GM18508 (cell line): ENCODE measurements at regions not wholly inside any gene's neighbourhood (a gene's known extent, or its start where the extent isn't known, plus 50 kb on each side); places are given as distances from the start of the nearest gene placed in this dataset.
"Not testable (repeated sequence)": the region's sequence is repeated elsewhere in the genome, so short reads cannot be mapped to it uniquely, and the experiment has no call there.

Experiments used
- ATAC-seq: cut with Tn5 transposase; IDR thresholded peaks from one replicate; pipeline ENCODE4 v1.9.1; 2021; ENCODE audit warnings: moderate number of reproducible peaks; ENCODE audit not compliant: insufficient read depth, unreplicated experiment

- ATAC-seq = not testable (repeated sequence)
Observed at GRCh38 chr2:87685558-87685957, 62.3 kb upstream of the PLGLB2 start.

DNA sequence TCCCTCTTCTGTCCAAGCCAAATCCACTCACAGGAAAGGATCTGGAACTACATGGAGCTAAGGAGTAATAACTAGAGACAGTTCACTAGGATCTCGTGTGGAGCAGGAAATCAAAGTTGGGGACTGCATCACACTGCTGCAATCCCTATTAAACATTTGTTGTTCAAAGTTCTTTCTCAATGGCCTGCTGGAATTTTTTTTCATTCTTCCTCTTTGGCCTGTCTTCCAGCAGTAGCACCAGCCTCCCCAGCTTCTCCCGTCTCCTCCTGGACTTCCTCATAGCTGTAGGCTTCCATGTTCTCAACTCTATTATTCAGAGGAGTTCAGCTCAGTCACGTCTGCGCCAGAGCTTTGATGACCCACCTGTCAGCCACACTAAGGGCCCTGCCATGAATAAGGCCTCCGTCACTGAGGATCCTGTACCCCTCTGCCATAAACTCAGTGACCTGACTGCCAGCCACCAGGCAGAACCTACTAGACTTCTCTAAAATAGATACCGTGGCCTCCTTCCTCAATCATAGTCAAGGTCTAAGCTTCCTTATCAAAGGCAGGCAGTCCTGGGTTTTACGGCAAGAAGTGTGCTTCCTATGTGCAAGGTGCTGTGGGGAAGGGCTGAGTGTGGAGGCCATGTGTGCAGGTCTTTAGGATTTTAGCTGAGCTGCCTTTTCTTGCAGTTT lies 60.9 kb upstream of the PLGLB2 start:
- ATAC-seq = not testable (repeated sequence)

DNA sequence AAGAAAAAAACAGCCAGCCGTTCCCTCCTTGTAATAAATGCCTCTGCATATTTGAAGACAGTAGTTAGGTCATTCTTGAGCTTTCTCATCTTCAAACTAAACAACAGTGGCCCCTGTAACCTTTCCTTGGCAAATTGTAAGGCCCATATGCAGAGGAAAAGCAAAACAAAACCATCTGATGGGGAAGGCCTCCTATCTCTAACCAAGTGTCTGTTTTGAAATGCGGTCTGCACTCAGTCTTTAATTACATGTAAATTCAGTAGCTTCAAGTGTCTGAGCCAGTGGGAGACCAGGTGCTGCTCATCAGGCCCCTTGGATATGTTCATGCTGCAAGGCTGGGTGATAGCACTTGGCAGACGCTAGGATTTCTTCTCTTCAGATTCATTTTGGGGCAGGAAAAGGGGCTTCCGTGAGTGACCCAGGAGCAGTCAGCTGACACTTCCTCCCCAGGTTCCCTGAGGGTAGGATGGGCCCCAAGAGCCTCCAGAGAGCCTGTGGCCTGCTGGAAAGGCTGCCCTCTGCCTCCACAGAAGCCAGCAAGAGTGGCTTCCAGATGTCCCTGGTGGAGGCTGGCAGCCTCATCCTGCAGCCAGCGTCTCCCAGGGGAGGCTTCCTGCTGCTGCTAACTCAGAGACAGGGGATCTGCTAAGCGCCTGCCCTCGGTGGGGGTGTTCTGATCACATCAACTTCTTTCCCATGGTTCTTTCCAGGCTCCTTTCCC lies 60.2 kb upstream of the PLGLB2 start:
- ATAC-seq = not testable (repeated sequence)

DNA sequence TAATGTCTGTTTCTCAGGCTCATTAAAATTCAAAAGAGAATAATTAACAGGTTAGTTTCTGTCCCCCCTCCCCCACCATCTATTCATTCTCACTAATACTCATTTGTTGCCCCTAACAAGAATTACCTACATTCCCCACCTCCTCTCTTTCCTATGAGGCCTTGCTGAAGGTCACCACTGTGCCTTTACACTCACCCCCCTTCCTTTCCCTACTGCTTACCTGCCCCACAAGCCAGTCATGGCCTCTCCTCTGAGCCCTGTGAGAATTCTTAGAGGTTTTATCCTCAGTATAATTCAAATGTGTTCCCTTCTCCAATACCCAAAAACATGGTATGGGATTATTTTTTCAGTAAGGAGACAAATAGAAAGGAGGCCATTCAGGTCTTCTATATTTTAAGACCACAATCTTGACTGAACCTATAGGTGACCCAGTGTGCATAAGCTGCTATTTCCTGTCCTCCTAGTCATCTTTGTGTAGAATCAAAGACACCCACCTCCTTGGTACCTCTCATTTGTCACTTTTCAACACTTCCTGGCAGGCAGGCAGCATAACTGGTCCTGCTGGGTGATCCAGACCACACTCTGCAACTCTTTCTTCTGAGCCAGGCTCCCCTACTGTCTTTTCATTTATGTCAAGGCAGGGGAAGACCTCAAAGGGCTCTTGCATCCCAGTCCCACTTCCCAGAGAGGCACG lies 55.8 kb upstream of the PLGLB2 start:
- ATAC-seq = not testable (repeated sequence)

GRCh38 chr2:87692914-87693313 lies 55.0 kb upstream of the PLGLB2 start:
- ATAC-seq = not testable (repeated sequence)

DNA sequence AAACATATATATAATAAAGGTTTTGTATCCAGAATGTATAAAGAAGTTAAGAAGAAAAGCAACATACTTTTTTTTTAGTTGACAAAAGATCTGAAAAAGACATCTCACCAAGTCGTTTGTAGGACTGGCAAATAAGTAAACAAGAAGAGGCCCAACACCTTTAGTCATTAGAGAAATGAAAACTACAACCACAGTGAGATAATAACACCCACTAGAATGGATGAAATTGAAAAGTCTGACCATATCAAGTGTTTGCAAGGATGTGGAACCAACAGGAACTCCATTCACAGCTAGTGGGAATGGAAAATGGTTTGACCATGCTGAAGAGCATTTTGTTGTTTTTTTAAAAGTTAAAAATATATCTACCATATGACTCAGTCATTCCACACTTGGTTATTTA lies 54.0 kb upstream of the PLGLB2 start:
- not testable (repeated sequence) for ATAC-seq

GRCh38 chr2:87695596-87696323 lies 52.1 kb upstream of the PLGLB2 start:
- ATAC-seq = not testable (repeated sequence)
